K562 (cell line): ENCODE measurements at regions not wholly inside any gene's neighbourhood (a gene's known extent, or its start where the extent isn't known, plus 50 kb on each side); places are given as distances from the start of the nearest gene placed in this dataset.

Source experiments
- CBX8 ChIP-seq: fragments of 200-600 bp; sonication (generic); IDR thresholded peaks from 2 replicates; pipeline ENCODE4 v1.6.1; 2012; ENCODE audit warnings: borderline replicate concordance, mixed run types, low read depth, mild to moderate bottlenecking, moderate library complexity, mixed read lengths, low read length, control low read depth, inconsistent platforms; ENCODE audit not compliant: poor library complexity, severe bottlenecking; ENCODE audit errors: extremely low read depth
- CCNT2 ChIP-seq: IDR thresholded peaks from 2 replicates; pipeline ENCODE4 v1.6.1; 2011; ENCODE audit warnings: borderline replicate concordance, low read depth, mild to moderate bottlenecking, moderate library complexity, mixed read lengths, low read length; ENCODE audit not compliant: insufficient read length; ENCODE audit errors: extremely low read depth
- ETS1 ChIP-seq: conservative IDR thresholded peaks from 2 replicates; pipeline ENCODE4 v1.6.1; 2011; ENCODE audit warnings: low read depth, mild to moderate bottlenecking, low read length; ENCODE audit not compliant: control insufficient read depth
- KLF6 ChIP-seq: fragments of 250-450 bp; sonication (Bioruptor Pico); IDR thresholded peaks from 2 replicates; pipeline ENCODE4 v1.4.0; 2020; ENCODE audit warnings: mild to moderate bottlenecking, moderate library complexity, borderline replicate concordance
- MTA1 ChIP-seq: fragments of 450-650 bp; IDR thresholded peaks from 2 replicates; pipeline ENCODE4 v1.6.1; 2017; ENCODE audit warnings: borderline replicate concordance
- PTTG1 ChIP-seq: fragments of 450-650 bp; IDR thresholded peaks from 2 replicates; pipeline ENCODE4 v1.6.1; 2016; ENCODE audit warnings: low read depth, mild to moderate bottlenecking, missing genetic modification characterization, missing compliant biosample characterization
- SMARCE1 ChIP-seq: fragments of 450-650 bp; IDR thresholded peaks from 2 replicates; pipeline ENCODE4 v1.7.1; 2016; ENCODE audit warnings: mild to moderate bottlenecking
- THRAP3 ChIP-seq: fragments of 450-650 bp; IDR thresholded peaks from 2 replicates; pipeline ENCODE4 v1.6.1; 2016; ENCODE audit warnings: mild to moderate bottlenecking, inconsistent platforms, borderline replicate concordance
- ZNF197 ChIP-seq: fragments of 200-800 bp; sonication (Bioruptor generic); IDR thresholded peaks from 2 replicates; pipeline ENCODE4 v1.6.1; 2016; ENCODE audit warnings: low read depth, missing genetic modification characterization, missing compliant biosample characterization
- ZNF407 ChIP-seq: fragments of 450-650 bp; IDR thresholded peaks from 2 replicates; pipeline ENCODE4 v1.6.1; 2016; ENCODE audit warnings: low read depth
- TF ChIP-seq, protein P1 (sequence below): fragments of 200-800 bp; sonication (Bioruptor generic); IDR thresholded peaks from 2 replicates; pipeline ENCODE4 v1.6.1; 2017; ENCODE audit warnings: missing genetic modification characterization, missing compliant biosample characterization
- TF ChIP-seq, protein P2 (sequence below): fragments of 250-450 bp; sonication (Bioruptor Pico); IDR thresholded peaks from 2 replicates; pipeline ENCODE4 v1.5.0; 2021

GRCh38 chr16:85302018-85302847, 190.0 kb upstream of the CIBAR2 start (continued):
- TF ChIP-seq, protein P1, sequence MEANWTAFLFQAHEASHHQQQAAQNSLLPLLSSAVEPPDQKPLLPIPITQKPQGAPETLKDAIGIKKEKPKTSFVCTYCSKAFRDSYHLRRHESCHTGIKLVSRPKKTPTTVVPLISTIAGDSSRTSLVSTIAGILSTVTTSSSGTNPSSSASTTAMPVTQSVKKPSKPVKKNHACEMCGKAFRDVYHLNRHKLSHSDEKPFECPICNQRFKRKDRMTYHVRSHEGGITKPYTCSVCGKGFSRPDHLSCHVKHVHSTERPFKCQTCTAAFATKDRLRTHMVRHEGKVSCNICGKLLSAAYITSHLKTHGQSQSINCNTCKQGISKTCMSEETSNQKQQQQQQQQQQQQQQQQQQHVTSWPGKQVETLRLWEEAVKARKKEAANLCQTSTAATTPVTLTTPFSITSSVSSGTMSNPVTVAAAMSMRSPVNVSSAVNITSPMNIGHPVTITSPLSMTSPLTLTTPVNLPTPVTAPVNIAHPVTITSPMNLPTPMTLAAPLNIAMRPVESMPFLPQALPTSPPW = peak; percentile 99
- no peak for TF ChIP-seq THRAP3
- peak; percentile 62 for TF ChIP-seq CCNT2
- no peak; the same call in 1 of the 2 replicates for TF ChIP-seq ETS1
- no peak for TF ChIP-seq KLF6 (CRISPR knock-in tag)
- peak; percentile 98 for TF ChIP-seq SMARCE1
- TF ChIP-seq ZNF197 = no peak
- peak; percentile 66; the same call in 1 of the 2 replicates for TF ChIP-seq MTA1
- TF ChIP-seq, protein P2, sequence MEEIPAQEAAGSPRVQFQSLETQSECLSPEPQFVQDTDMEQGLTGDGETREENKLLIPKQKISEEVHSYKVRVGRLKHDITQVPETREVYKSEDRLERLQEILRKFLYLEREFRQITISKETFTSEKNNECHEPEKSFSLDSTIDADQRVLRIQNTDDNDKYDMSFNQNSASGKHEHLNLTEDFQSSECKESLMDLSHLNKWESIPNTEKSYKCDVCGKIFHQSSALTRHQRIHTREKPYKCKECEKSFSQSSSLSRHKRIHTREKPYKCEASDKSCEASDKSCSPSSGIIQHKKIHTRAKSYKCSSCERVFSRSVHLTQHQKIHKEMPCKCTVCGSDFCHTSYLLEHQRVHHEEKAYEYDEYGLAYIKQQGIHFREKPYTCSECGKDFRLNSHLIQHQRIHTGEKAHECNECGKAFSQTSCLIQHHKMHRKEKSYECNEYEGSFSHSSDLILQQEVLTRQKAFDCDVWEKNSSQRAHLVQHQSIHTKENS (CRISPR knock-in tag) = no peak
- no peak for TF ChIP-seq ZNF407
- TF ChIP-seq CBX8 = no peak
- TF ChIP-seq PTTG1 (tag) = no peak
